Effector memory CD8-positive, alpha-beta T cell (primary cell): ENCODE measurements at regions not wholly inside any gene's neighbourhood (a gene's known extent, or its start where the extent isn't known, plus 50 kb on each side); places are given as distances from the start of the nearest gene placed in this dataset.

Experiments
- ATAC-seq: fragments of 150-1000 bp; cut with Tn5 transposase; replicated peaks from 2 replicates; pipeline ENCODE4 v1.10.0; 2021; ENCODE audit warnings: mild to moderate bottlenecking, moderate library complexity
- DNase-seq, 3 experiments: peaks; one replicate each; pipeline ENCODE4 v3.0.0; 2021
- H3K27ac Mint-ChIP-seq, 2 donors: one replicate each; pipeline ENCODE4 v1.8.0; 2022; ENCODE audit warnings: mild to moderate bottlenecking in 2 of 2, mixed read lengths in 2 of 2, moderate library complexity in 2 of 2
- H3K27me3 Mint-ChIP-seq, 2 donors: one replicate each; pipeline ENCODE4 v1.8.0; 2022; ENCODE audit warnings: mixed read lengths in 2 of 2
- H3K36me3 Mint-ChIP-seq: one replicate; pipeline ENCODE4 v1.8.0; 2022; ENCODE audit warnings: mild to moderate bottlenecking, moderate library complexity, mixed read lengths; ENCODE audit not compliant: insufficient read depth
- H3K4me1 Mint-ChIP-seq, 2 donors: one replicate each; pipeline ENCODE4 v1.8.0; 2022; ENCODE audit warnings: low read depth in 2 of 2, mixed read lengths in 2 of 2
- H3K4me3 Mint-ChIP-seq, 2 donors: one replicate each; pipeline ENCODE4 v1.8.0; 2022; ENCODE audit warnings: mild to moderate bottlenecking in 2 of 2, mixed read lengths in 2 of 2, moderate library complexity in 2 of 2
- H3K9me3 Mint-ChIP-seq, 2 donors: one replicate each; pipeline ENCODE4 v1.8.0; 2022; ENCODE audit warnings: mixed read lengths in 2 of 2

DNA sequence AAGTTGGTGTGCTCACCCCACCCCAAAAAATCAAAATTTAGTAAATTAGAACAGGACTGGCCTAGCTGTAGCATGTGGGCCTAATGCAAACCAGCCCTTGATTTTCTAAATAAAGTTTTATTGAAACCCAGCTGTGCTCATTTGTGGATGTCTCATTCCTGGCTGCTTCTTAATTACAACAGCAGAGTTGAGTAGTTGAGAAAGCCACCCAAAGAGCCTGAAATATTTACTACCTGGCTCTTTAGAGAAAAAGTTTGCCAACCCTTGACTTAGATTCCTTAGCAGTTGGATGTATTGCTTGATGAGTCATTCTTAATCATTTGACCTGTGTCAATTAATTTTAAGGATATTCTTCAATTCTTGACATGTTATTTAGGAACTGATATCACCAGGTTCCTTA, 168.3 kb upstream of the PUDP start:
- Mint-ChIP-seq H3K27ac (no peak overlapping the region), H3K9me3 (no peaks in the 10 kb centered on the region), H3K4me1 (no peaks in the 10 kb centered on the region), H3K27me3 (no peaks in the 10 kb centered on the region), H3K36me3 (no peaks in the 10 kb centered on the region), H3K4me3 (no peak overlapping the region)
- no peak for ATAC-seq
- no peak for DNase-seq

DNA sequence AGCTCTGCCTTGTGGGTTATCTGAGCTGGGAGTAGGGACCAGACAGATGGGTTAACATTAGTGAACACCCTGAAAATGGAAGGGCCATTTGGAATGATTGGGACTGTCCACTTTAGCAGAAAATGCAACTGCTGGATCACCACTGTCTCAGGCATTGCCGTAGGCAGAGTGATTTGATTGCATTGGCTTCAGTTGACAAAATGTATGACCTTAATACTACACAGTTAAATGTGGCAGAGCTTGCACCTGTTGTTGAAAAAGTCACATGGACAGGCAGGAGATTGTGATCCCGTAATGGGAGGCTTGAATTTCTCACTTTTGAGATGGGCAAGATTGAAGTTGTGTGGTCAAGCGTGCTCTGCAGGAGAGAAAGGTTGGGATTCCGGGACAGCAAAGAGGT, 166.5 kb upstream of the PUDP start:
- Mint-ChIP-seq H3K36me3 (no peaks in the 10 kb centered on the region), H3K4me3 (no peak overlapping the region), H3K4me1 (no peaks in the 10 kb centered on the region), H3K27ac (no peak overlapping the region), H3K9me3 (no peaks in the 10 kb centered on the region), H3K27me3 (no peaks in the 10 kb centered on the region)
- ATAC-seq, result no peak
- no peak for DNase-seq

DNA sequence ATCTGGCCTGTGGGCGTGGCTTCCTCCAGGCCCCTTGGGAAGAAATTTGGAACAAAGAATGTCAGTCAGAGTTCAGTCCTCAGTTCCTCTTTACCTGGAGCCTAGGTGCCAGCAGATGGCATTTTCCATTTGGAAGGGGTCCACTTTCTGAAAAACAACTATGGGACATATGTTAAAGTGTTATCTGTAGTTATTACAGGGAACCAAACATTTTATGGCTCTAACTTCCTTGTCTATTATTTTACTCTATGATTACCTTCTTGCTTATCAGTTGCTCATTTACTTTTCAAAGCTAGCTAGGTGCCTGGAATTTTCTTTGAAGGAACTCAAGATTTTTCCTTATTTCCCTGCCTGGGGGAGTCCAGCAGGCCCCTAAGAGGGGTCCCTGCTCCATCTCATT, 159.8 kb upstream of the PUDP start:
- Mint-ChIP-seq H3K36me3 (peaks cover 2% of the 10 kb centered on the region), H3K9me3 (no peaks in the 10 kb centered on the region), H3K4me1 (no peaks in the 10 kb centered on the region), H3K27ac (no peak overlapping the region), H3K4me3 (no peak overlapping the region), H3K27me3 (no peaks in the 10 kb centered on the region)
- DNase-seq (no peak), ATAC-seq (no peak)

DNA sequence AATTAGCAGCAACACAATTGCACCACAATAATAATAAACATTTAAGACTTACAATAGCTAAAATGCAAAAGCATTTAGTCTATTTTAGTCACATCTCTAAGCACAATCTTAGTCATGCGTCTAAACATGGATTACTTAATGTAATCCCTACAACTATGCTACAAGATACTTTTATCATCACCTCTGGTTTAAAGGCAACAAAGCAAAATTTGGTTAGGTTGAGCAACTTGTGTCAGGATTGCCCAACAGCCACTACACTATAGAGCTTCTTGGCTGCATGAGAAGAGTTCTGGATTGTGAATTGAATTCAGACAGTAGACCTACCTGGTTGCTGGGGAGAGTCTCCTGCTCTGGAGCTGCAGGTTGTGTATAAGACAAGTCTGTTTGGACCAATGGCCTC, 146.5 kb upstream of the PUDP start:
- Mint-ChIP-seq H3K4me1 (no peaks in the 10 kb centered on the region), H3K36me3 (no peaks in the 10 kb centered on the region), H3K4me3 (no peak overlapping the region), H3K27ac (no peak overlapping the region), H3K9me3 (no peaks in the 10 kb centered on the region), H3K27me3 (no peaks in the 10 kb centered on the region)
- ATAC-seq, result no peak
- DNase-seq, result no peak

DNA sequence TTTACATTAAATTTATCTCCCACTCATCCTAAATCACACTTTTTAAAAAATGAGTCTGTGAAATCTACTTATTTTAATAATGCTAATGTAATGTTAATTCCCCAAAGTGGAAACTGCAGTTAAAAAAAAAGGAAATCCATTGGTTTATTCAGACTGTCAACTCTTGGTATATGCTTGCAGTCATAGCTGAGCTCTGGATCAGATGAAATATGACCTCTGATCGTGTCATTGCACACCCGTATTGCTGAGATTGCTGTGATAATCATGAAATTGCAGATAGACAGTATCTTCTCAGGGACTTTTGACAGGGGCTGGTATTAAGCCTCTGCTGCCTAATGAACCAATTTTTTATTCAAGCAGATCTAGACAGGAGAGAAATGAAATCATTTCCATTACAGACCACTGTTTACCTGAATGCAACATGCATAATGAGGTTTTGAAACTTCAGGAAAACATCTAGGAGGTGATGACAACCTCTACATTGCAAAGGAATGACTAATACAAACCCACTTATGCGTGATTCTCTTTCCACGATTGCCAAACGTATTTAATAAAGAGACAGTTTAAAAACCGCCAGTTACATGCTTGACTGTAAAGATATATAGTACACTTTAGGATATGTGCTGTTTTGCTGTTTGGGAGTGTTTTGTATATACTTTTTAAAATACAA, 138.3 kb upstream of the PUDP start:
- H3K4me1 Mint-ChIP-seq, result no peaks in the 10 kb centered on the region
- no peak overlapping the region for H3K27ac Mint-ChIP-seq
- no peak for ATAC-seq
- no peaks in the 10 kb centered on the region for H3K9me3 Mint-ChIP-seq
- H3K4me3 Mint-ChIP-seq, result no peak overlapping the region
- H3K27me3 Mint-ChIP-seq, result no peaks in the 10 kb centered on the region
- no peaks in the 10 kb centered on the region for H3K36me3 Mint-ChIP-seq
- no peak for DNase-seq

DNA sequence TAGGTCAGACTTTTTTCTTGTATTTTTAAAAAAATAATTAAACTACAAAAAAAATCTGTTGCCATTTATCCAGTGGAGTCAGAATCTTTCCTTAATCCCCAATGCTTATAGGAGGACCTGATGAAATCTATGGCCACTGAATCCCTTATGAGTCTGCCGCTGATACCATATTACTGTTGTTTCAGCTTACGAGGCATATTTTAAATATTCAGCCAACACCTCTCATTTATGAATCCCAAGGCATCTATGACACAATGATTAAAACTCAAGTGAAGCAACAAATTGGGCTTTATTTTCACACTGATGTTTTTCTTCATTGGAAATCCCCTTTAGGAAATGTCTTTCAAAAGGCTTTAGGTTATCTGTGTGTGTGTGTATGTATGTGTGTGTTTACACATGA, 137.8 kb upstream of the PUDP start:
- no peak overlapping the region for H3K4me3 Mint-ChIP-seq
- H3K9me3 Mint-ChIP-seq, result no peaks in the 10 kb centered on the region
- no peaks in the 10 kb centered on the region for H3K27me3 Mint-ChIP-seq
- no peak overlapping the region for H3K27ac Mint-ChIP-seq
- no peak for ATAC-seq
- H3K4me1 Mint-ChIP-seq, result no peaks in the 10 kb centered on the region
- DNase-seq, result no peak
- no peaks in the 10 kb centered on the region for H3K36me3 Mint-ChIP-seq

DNA sequence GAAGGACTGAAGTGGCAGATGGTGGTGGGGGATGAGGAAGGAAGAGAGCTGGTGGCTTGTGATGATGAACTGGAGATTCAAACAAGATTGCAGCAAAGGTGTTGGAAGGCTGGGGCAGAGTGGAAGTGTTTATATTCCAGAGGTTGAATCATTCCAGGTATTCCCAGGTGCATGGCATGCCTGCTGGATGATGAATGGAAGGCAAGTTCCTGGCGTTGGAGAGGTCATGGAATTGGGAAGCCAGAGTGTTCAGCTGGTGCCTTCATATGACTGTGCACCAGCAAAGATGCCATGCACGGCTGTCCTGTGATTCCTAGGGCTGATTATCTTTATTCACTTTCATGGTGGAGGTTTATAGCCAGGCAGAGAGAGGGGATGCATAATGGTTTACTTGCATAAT, 135.8 kb upstream of the PUDP start:
- Mint-ChIP-seq H3K27me3 (no peaks in the 10 kb centered on the region), H3K36me3 (no peaks in the 10 kb centered on the region), H3K4me3 (no peak overlapping the region), H3K4me1 (no peaks in the 10 kb centered on the region), H3K9me3 (no peaks in the 10 kb centered on the region), H3K27ac (no peak overlapping the region)
- ATAC-seq (no peak), DNase-seq (no peak)

DNA sequence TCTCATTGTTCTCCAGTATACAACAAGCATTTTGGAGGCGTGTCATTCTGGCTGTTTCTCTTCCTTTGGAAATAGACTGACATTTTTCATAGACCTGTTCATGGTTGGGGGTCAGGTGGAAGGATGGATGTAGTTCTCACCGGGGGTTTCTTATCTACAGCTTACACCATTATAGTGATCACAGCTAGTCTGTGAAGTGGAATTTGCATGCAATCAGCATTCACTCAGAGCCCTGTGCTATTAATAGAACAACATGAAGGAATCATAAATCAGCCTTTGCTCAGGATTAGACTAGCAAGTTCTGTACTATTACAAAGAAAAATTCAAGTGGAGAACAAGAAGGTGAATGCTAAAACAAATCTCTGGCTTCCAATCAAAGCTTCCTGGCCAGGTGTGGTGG, 132.6 kb upstream of the PUDP start:
- H3K9me3 Mint-ChIP-seq, result no peaks in the 10 kb centered on the region
- no peaks in the 10 kb centered on the region for H3K4me1 Mint-ChIP-seq
- H3K4me3 Mint-ChIP-seq, result no peak overlapping the region
- H3K27me3 Mint-ChIP-seq, result no peaks in the 10 kb centered on the region
- peaks cover 3% of the 10 kb centered on the region for H3K36me3 Mint-ChIP-seq
- H3K27ac Mint-ChIP-seq, result no peak overlapping the region
- DNase-seq, result no peak
- ATAC-seq, result no peak

DNA sequence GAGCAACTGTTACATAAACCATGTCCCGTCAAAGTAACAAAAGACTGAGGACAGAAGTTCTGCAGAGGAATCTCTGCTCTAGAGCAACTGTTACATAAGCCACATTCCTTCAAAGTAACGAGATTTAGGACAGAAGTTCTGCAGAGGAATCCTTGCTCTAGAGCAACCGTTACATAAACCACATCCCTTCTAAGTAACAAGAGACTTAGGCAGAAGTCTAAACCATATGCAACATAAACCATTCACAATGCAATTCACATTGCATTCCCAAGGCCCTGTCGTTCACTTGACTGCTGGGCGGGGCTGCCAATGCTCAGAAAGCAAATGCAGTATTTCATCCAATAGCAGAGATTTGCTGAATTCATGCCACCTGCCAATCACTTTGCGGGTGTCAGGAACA, 124.4 kb upstream of the PUDP start:
- ATAC-seq (no peak), DNase-seq (no peak)
- peaks cover 3% of the 10 kb centered on the region for H3K36me3 Mint-ChIP-seq
- H3K4me1 Mint-ChIP-seq, result no peaks in the 10 kb centered on the region
- no peak overlapping the region for H3K27ac Mint-ChIP-seq
- no peak overlapping the region for H3K4me3 Mint-ChIP-seq
- no peaks in the 10 kb centered on the region for H3K27me3 Mint-ChIP-seq
- no peaks in the 10 kb centered on the region for H3K9me3 Mint-ChIP-seq

DNA sequence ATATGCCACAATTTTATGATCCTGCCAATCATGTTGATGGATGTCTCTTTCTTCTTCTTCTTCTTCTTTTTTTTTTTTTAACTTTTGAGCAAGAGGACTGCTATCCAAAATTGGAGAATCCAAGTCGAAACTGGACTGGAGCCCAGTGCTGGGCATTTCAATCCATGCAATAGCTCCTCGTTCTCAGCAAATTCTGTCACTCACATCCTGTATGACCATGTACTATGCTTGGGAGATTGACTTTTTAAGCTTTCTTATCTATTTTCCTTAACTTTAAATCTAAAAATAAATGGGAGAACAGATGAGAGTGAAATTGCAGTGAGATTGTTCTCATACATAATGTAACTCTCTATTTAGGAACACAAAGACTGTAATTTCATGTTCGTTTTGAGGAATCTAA, 123.0 kb upstream of the PUDP start:
- H3K36me3 Mint-ChIP-seq, result no peaks in the 10 kb centered on the region
- no peak overlapping the region for H3K4me3 Mint-ChIP-seq
- no peaks in the 10 kb centered on the region for H3K27me3 Mint-ChIP-seq
- H3K4me1 Mint-ChIP-seq, result no peaks in the 10 kb centered on the region
- DNase-seq, result no peak
- no peak overlapping the region for H3K27ac Mint-ChIP-seq
- no peaks in the 10 kb centered on the region for H3K9me3 Mint-ChIP-seq
- no peak for ATAC-seq

DNA sequence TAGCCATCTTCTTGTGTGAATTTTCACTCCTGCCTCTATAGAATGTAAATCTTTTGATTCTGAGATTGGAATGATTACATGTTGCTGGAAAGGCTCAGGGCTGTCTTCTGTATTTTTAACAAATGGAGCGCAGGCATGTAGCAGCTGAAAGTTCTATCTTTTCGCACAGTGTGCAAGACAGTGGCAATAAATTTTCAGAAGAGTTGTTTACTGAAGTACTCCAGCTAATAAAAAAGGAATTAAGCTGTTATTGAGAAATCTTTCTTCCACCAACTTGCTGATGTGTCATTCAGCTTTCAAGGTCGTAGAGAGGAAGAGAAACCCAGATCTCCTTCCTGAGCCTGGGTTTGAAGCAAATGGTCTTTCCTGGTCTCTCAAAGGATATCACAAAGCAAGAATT, 122.0 kb upstream of the PUDP start:
- no peak overlapping the region for H3K27ac Mint-ChIP-seq
- DNase-seq, result no peak
- ATAC-seq, result no peak
- H3K36me3 Mint-ChIP-seq, result no peaks in the 10 kb centered on the region
- H3K4me1 Mint-ChIP-seq, result no peaks in the 10 kb centered on the region
- no peaks in the 10 kb centered on the region for H3K27me3 Mint-ChIP-seq
- no peaks in the 10 kb centered on the region for H3K9me3 Mint-ChIP-seq
- no peak overlapping the region for H3K4me3 Mint-ChIP-seq

DNA sequence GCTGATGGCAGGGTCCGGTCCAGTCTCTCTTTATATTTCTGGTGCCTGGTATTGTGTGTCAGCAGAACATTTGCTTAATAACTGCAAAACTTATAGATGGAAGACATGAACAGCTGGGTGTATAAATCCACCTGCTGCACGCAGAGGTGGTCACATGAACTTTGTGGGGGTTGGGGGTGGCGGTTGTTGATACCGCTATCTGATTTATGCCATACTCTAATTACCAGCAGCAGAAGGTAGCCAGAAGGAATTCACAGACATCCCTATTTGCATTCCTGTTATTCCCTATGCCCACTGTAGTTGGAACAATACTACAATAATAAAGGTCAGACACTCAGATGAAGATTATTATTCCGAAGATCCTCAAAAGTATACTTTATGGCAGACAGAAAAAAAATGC, 121.6 kb upstream of the PUDP start:
- H3K36me3 Mint-ChIP-seq, result no peaks in the 10 kb centered on the region
- H3K4me1 Mint-ChIP-seq, result no peaks in the 10 kb centered on the region
- no peak overlapping the region for H3K4me3 Mint-ChIP-seq
- no peaks in the 10 kb centered on the region for H3K27me3 Mint-ChIP-seq
- DNase-seq (no peak), ATAC-seq (no peak)
- no peaks in the 10 kb centered on the region for H3K9me3 Mint-ChIP-seq
- no peak overlapping the region for H3K27ac Mint-ChIP-seq

DNA sequence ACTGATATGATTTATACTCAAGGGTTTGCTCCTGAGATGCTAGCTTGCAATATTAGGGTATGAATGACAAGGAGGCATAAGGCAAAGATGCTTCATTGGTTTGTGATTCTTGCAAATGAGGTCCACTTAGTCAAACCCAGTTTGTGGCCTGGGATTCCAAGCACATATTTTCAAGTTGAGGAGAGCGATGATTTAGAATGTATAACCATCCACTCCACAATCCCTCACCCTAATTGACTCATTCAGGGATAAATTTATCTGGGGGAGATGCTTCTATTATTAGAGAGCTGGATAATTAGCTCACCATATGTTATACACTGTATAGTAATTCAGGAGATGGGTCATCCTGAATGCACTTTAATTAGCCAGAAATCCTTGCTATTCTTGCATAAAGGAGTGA, 118.3 kb upstream of the PUDP start:
- ATAC-seq (no peak), DNase-seq (no peak)
- no peaks in the 10 kb centered on the region for H3K4me1 Mint-ChIP-seq
- H3K36me3 Mint-ChIP-seq, result peaks cover 2% of the 10 kb centered on the region
- H3K9me3 Mint-ChIP-seq, result no peaks in the 10 kb centered on the region
- H3K27ac Mint-ChIP-seq, result no peak overlapping the region
- no peak overlapping the region for H3K4me3 Mint-ChIP-seq
- H3K27me3 Mint-ChIP-seq, result no peaks in the 10 kb centered on the region

DNA sequence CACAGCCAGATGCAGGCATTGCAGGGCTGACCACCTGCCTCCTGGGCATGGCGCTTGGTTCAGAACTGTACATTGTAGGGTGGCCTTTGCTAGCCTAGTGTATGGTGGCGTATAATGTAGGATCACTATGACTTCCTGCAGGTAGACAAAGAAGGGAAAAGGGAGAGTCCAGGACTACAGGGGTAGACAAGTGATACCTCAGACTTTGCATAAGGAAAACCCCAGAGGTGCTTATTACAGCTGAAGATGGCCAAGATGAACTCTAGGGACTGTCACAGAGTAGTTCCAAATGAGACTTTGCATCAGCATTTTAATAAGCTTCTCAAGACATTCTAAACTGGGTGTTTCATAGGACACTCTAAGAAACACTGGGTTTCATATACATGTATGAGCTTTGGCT, 116.4 kb upstream of the PUDP start:
- DNase-seq (no peak), ATAC-seq (no peak)
- H3K36me3 Mint-ChIP-seq, result peaks cover 5% of the 10 kb centered on the region
- no peaks in the 10 kb centered on the region for H3K4me1 Mint-ChIP-seq
- no peak overlapping the region for H3K4me3 Mint-ChIP-seq
- no peaks in the 10 kb centered on the region for H3K27me3 Mint-ChIP-seq
- H3K27ac Mint-ChIP-seq, result no peak overlapping the region
- no peaks in the 10 kb centered on the region for H3K9me3 Mint-ChIP-seq

DNA sequence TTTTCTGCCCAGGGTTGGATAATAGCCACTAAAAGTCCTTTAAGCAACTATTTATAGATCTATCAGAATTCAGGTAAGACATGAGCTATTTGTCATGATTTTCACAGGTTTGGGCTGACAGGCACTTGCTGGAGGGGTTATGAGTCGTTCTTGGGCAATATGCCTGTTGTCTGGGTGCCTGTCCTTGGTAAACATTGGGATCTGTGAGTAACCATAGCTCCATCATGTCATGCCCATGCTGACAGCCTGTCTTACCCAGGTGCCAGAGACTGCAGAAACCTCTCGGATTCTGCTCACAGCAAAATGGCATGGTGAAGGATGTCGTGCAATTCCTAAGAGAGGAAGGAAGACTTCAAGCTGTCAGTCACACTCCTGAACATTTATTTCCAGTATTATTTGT, 116.0 kb upstream of the PUDP start:
- Mint-ChIP-seq H3K36me3 (peaks cover 6% of the 10 kb centered on the region), H3K4me3 (no peak overlapping the region), H3K27ac (no peak overlapping the region), H3K9me3 (no peaks in the 10 kb centered on the region), H3K27me3 (no peaks in the 10 kb centered on the region), H3K4me1 (no peaks in the 10 kb centered on the region)
- DNase-seq (no peak), ATAC-seq (no peak)
